ENCODE measurements at regions not wholly inside any gene's neighbourhood (a gene's known extent, or its start where the extent isn't known, plus 50 kb on each side); places are given as distances from the start of the nearest gene placed in this dataset.

- intact Hi-C loops (cut with DNase I) = no loop called here
- no peak for DNase-seq
Measured at GRCh38 chrX:39012621-39013111, 211.4 kb downstream of the MID1IP1 start.

- intact Hi-C loops (cut with DNase I) = no loop called here
- no peak for DNase-seq
Measured at GRCh38 chrX:39016556-39016955, 215.3 kb downstream of the MID1IP1 start.

GRCh38 chrX:39017077-39017476 is 215.8 kb downstream of the MID1IP1 start:
- intact Hi-C loops (cut with DNase I) = no loop called here
- no peak for DNase-seq

DNA sequence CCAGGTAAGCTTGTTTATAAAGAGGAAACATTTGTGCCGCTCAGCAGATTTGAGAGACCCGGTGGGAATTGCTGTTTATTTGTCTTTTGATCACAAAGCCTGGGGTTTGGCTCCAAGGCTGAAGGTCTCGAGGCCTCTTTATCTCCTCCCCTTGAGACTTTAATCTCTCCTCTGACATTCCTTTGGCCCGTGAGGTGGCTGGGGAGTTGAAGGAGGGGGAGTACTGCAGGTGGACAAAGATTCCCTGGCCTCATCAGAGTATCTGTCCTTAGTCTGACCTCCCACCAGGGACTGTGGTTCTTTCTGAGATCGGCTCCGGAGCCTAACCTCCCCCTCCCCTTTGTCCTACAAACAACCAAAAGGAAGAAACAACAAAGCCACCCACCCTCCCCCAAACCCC is 216.5 kb downstream of the MID1IP1 start:
- intact Hi-C loops (cut with DNase I) = no loop called here
- DNase-seq = no peak

DNA sequence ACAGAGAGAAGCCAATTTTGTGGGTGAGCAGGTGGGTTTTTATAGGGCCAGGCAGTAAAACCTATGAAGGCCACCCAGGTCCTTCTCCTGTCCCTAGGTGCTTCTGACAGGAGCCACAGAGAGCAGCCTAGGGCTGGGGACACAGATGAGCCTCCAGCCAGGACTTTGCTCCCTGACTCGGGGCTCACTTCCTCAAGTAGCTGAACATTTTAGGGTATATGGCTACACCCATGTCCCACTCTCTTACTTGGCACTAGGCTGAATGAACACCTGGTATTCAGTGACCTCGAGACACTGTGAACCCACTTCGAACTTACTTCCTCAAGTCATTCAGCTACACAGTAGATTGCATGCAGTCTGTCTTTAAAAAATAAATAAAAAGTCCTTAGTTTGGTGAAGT is 217.3 kb downstream of the MID1IP1 start:
- DNase-seq = no peak
- intact Hi-C loops (cut with DNase I) = no loop called here

- DNase-seq = no peak
- intact Hi-C loops (cut with DNase I) = no loop called here
Measured at GRCh38 chrX:39019056-39019455, 217.8 kb downstream of the MID1IP1 start.

DNA sequence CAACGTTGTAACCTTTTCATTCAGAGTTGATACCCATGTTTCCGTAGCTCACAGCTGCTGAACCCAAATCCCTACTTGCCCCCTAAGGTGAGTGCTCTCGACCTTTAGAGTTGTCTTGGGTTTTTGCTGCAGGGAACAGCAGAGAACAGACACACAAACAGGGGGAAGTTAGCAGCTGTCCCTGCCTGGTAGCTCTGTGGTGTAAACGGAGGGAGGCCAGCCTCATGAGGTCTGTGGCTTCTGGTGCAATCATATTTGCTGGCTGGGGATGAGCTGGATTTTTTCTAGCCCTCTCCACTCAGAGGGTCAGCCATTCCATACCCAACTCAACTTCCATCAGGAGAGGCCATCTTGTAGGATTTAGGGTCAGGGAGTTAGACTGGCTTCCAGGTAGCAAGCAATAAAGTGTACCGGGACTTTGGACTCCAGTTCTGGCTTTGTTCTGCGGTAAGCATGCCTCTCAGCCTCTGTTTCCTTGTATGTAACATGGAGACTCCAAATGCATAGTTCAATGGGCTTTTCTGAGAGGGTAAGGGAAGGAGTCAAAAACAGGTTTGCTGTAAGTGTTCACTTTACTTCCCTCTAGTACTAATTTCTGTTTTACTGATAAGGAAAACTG is 218.9 kb downstream of the MID1IP1 start:
- DNase-seq = no peak
- intact Hi-C loops (cut with DNase I) = no loop called here

- DNase-seq = no peak
- intact Hi-C loops (cut with DNase I) = no loop called here
Measured at GRCh38 chrX:39022106-39022505, 220.8 kb downstream of the MID1IP1 start.

DNA sequence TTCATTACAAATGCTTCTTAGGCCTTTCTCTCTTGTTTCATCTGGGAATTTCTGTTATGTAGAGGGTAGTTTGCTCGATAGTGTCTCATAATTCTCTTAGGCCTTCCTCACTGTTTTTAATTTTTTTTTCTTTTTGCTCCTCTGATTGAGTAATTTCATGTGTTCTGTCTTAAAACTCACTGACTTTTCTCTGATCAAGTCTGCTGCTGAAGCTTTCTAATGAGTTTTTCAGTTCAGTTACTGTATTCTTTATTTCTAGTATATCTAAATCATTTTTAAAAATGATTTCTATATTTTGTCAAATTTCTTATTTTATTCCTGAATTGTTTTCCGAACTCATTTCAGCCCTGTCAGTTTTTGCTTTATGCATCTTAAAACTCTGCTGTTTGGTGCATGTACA is 228.0 kb downstream of the MID1IP1 start:
- DNase-seq = no peak
- intact Hi-C loops (cut with DNase I) = no loop called here

DNA sequence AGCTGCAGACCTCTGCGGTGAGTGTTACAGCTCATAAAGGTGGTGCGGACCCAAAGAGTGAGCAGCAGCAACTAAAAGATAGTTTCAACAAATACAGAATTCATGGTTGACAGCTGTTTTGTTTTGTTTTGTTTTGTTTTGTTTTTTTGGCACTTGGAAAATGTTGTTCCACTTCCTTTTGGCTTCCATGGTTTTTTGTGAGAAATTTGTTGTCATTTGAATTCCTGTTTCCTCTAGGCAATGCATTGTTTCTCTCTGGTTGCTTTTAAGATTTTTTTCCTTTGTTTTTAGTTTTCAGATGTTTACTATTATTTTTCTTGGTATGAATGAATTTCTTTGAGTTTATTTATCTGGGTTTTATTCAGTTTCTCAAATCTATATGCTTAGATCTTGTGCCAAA is 229.4 kb downstream of the MID1IP1 start:
- intact Hi-C loops (cut with DNase I) = no loop called here
- no peak for DNase-seq

- intact Hi-C loops (cut with DNase I) = no loop called here
Measured at GRCh38 chrX:39039890-39040289, 238.6 kb downstream of the MID1IP1 start.

GRCh38 chrX:39043838-39044550 is 242.7 kb downstream of the MID1IP1 start:
- no peak for DNase-seq
- intact Hi-C loops (cut with DNase I) = no loop called here

More at GRCh38 chrX:39039890-39040289, 238.6 kb downstream of the MID1IP1 start:
- no peak for DNase-seq

GRCh38 chrX:39047174-39047573 is 245.9 kb downstream of the MID1IP1 start:
- no peak for DNase-seq
- intact Hi-C loops (cut with DNase I) = no loop called here

DNA sequence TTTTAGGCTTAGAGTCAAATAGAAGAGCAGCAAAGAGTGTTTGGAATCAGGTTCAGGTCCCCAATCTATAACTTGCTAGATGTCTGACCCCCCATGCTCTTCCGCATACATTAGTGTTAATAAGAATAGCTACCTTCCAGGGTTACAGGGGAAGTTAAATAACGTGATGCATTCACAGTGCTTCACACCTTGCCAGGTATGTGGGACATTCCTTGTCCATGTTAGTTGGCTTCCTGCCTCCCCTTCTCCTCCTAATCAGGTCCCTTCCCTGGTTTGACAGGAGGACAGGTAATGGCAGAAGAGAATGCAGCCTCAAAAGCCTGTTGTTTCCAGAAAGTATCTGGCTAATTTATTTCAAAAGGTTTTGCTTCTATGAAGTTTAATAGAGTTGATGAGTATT is 248.7 kb downstream of the MID1IP1 start:
- no peak for DNase-seq
- intact Hi-C loops (cut with DNase I) = no loop called here

DNA sequence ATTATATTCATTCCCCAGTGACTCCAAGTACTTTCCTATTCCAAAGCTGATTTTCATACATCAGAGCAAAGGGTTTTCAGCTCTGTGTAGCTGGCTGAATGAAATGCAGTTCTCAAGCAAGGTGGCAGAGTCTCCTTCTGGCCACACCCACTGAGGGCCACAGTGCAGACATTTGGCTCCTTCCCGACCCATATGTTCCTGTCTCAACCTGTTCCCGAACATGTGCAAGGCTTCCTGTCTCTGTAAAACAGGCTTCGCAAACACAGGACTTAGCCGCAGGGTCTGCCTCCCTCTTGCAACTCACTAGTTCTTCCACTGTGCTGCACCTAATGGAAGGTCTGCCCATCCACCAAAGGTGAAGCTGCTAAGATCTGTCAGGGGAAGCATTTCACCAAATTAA is 249.2 kb downstream of the MID1IP1 start:
- intact Hi-C loops (cut with DNase I) = no loop called here
- no peak for DNase-seq

DNA sequence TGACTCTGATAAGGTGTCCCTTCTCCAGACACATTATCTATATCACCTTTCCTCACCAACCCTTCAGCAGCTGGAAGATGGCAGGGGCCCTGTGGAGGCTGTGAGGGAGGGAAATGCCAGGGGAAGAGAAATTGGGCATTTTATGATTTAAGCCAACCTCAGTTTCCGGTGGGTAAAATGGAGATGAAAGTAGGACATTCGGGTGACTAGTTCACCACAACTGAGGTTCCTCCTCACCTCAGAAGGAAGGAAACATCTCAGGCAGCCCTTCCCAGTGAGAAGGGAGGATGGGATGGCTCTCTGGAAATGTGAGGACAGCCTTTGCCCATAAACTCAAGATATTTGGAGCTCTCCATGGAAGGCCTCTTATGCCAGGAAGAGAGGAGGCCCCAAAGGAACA is 251.5 kb downstream of the MID1IP1 start:
- DNase-seq = no peak
- intact Hi-C loops (cut with DNase I) = no loop called here

DNA sequence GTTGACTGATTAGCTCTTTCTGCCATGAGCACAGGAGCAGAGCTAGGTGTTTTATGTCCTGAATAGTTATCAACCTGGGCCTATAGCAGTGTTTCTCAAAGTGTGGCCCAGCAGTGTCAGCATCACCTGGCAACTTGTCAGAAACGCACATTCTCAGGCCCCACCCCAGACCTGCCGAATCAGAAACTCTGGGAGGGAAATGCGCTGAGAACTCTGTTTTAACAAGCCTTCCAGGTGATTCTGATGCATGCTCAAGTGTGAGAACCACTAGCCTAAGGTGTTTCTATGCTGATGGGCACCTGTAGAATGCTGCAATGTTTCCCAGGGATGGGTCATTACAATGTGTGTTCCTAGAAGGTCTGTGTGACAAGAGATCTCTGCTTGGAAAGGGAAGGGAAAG is 257.5 kb downstream of the MID1IP1 start:
- intact Hi-C loops (cut with DNase I) = no loop called here
- no peak for DNase-seq

- no peak for DNase-seq
- intact Hi-C loops (cut with DNase I) = no loop called here
Measured at GRCh38 chrX:39059866-39060265, 258.6 kb downstream of the MID1IP1 start.

DNA sequence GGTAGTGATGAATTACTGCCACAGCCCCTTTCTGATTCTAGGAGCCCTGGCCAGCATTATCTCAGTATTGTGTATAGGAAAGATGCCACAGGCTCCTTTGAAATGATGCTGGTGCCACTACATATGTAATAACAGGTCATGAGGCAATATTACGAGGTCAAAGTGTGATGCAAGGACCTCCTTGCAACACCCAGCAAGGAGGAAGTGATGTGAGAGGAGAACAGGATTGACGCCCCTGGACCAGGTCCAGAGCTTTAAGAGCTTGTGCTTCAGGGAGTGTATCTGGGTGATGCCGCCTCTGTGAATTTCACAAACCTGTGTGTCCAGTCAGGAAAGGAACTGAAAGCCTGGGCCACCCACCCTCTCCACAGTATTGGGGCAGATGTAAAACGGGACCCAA is 261.8 kb downstream of the MID1IP1 start:
- intact Hi-C loops (cut with DNase I) = no loop called here
- DNase-seq = peak in 6 of 42 donors; percentile 0 to 35 (median 15)

- no peak for DNase-seq
- intact Hi-C loops (cut with DNase I) = no loop called here
Measured at GRCh38 chrX:39063702-39064101, 262.4 kb downstream of the MID1IP1 start.

Measured in head of caudate nucleus (tissue), 42 donors.